Spleen (tissue), 3 donors: ENCODE measurements at regions not wholly inside any gene's neighbourhood (a gene's known extent, or its start where the extent isn't known, plus 50 kb on each side); places are given as distances from the start of the nearest gene placed in this dataset.

Source experiments
- POLR2A ChIP-seq, 3 donors: fragments of 450-650 bp; IDR thresholded peaks; one replicate each; pipeline ENCODE4 v1.5.1; 2017; ENCODE audit warnings: antibody characterized with exemption in 3 of 3, mild to moderate bottlenecking in 1 of 3
- POLR2AphosphoS5 ChIP-seq, 3 donors: sonication (generic); formaldehyde crosslinking; IDR thresholded peaks; one replicate each; pipeline ENCODE4 v1.5.1; 2017; ENCODE audit warnings: antibody characterized with exemption in 3 of 3

- TF ChIP-seq POLR2AphosphoS5 (IDR thresholded peaks at IDR 0.05), result no peak
- TF ChIP-seq POLR2A (IDR thresholded peaks at IDR 0.05), result no peak
These were observed 1312.7 kb upstream of the ACO1 start for GRCh38 chr9:31071606-31072286.
